HFF-Myc (cell line): ENCODE measurements at regions not wholly inside any gene's neighbourhood (a gene's known extent, or its start where the extent isn't known, plus 50 kb on each side); places are given as distances from the start of the nearest gene placed in this dataset.

Experiments used
- DNase-seq: peaks from one replicate; pipeline ENCODE4 v3.0.0-alpha.2; 2011; ENCODE audit warnings: low read depth; ENCODE audit errors: extremely low read depth
- H3K4me3 ChIP-seq: replicated peaks from 2 replicates; pipeline ENCODE4 v1.5.1; 2011; ENCODE audit warnings: low read depth, mild to moderate bottlenecking, control low read depth, low read length
- CTCF ChIP-seq: IDR thresholded peaks from 2 replicates; pipeline ENCODE4 v1.5.1; 2012; ENCODE audit warnings: mild to moderate bottlenecking, low read depth, low read length, control low read depth; ENCODE audit errors: missing control alignments

- no peak for DNase-seq
- H3K4me3 ChIP-seq, result no peak overlapping the region
These were observed 575.6 kb downstream of the EFNB2 start for GRCh38 chr13:105959876-105960275.

GRCh38 chr13:105957769-105958438, 577.6 kb downstream of the EFNB2 start:
- DNase-seq, result no peak
- no peak for TF ChIP-seq CTCF
- H3K4me3 ChIP-seq, result no peak overlapping the region

More at GRCh38 chr13:105959876-105960275, 575.6 kb downstream of the EFNB2 start:
- TF ChIP-seq CTCF, result no peak

- no peak for DNase-seq
- TF ChIP-seq CTCF, result no peak
- no peak overlapping the region for H3K4me3 ChIP-seq
These were observed 578.5 kb downstream of the EFNB2 start for GRCh38 chr13:105956921-105957320.

GRCh38 chr13:105952973-105953290, 582.5 kb downstream of the EFNB2 start:
- no peak overlapping the region for H3K4me3 ChIP-seq
- DNase-seq, result no peak
- TF ChIP-seq CTCF, result no peak

GRCh38 chr13:105952233-105952972, 583.1 kb downstream of the EFNB2 start:
- TF ChIP-seq CTCF, result no peak
- no peak for DNase-seq
- no peak overlapping the region for H3K4me3 ChIP-seq

GRCh38 chr13:105948143-105948542, 587.3 kb downstream of the EFNB2 start:
- DNase-seq, result no peak
- no peak for TF ChIP-seq CTCF
- H3K4me3 ChIP-seq, result no peak overlapping the region
